ENCODE measurements at regions not wholly inside any gene's neighbourhood (a gene's known extent, or its start where the extent isn't known, plus 50 kb on each side); places are given as distances from the start of the nearest gene placed in this dataset.

DNA sequence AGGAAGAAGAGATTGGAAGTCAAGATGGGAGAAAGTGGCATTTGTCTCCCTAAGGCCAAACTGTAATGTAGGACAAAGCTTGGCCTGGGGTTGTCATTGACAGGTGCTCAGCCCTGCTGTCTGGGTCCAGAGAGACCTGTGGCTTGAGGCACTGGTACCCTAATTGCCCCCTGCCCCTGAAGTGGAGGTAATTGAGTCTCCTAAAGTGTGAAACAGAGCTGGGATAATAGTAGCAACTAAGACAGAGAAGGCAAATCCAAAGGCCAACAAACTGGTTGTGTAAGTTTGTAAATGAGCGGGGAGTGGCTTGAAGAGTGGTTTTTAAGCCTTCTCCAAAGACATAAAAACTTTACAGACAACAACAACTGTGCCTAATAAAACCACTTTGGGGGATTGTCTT, 264.2 kb upstream of the ROPN1 start:
- no peaks in the 10 kb centered on the region for H3K36me3 ChIP-seq

DNA sequence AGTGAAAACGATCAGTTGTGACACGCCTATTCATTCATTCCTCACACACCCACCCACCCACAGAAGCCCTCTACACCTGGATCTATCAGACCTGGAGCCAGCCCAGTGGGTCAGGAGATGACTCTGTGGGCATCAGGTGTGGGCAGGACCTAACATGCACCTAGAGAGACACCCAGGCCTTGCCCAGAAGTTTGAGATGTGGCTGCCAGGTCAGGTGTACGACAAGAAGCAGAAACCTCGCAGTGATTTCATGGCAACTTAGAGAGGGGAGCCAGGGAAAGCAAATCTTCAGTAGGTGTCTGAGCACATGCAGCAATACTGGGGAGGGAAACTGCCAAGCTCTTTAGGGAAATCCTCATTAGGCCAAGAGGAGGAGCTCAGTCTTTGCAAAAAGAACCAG, 264.7 kb upstream of the ROPN1 start:
- TF ChIP-seq, protein P1, sequence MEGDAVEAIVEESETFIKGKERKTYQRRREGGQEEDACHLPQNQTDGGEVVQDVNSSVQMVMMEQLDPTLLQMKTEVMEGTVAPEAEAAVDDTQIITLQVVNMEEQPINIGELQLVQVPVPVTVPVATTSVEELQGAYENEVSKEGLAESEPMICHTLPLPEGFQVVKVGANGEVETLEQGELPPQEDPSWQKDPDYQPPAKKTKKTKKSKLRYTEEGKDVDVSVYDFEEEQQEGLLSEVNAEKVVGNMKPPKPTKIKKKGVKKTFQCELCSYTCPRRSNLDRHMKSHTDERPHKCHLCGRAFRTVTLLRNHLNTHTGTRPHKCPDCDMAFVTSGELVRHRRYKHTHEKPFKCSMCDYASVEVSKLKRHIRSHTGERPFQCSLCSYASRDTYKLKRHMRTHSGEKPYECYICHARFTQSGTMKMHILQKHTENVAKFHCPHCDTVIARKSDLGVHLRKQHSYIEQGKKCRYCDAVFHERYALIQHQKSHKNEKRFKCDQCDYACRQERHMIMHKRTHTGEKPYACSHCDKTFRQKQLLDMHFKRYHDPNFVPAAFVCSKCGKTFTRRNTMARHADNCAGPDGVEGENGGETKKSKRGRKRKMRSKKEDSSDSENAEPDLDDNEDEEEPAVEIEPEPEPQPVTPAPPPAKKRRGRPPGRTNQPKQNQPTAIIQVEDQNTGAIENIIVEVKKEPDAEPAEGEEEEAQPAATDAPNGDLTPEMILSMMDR (IDR thresholded peaks at IDR 0.05) = no peak
- TF ChIP-seq EP300 (IDR thresholded peaks at IDR 0.05) = no peak
- H3K4me3 ChIP-seq = no peak overlapping the region
- no peak for DNase-seq
- no peaks in the 10 kb centered on the region for H3K9me3 ChIP-seq
- H3K36me3 ChIP-seq = no peaks in the 10 kb centered on the region
- H3K27me3 ChIP-seq = no peaks in the 10 kb centered on the region
- peaks cover 0 to 38% (median 18%) of the 10 kb centered on the region in 4 donors for H3K4me1 ChIP-seq
- H3K27ac ChIP-seq = peak overlapping the region in 2 of 5 donors; percentile 42 to 50
- intact Hi-C loops (cut with DNase I; ENCODE audit: low total_unique reads) = no loop called here
- WGBS, 5 donors = 76 to 87% (median 83%) methylated on average over 4 of the region's 4 CpGs

More for the DNA sequence above, 264.2 kb upstream of the ROPN1 start:
- intact Hi-C loops (cut with DNase I; ENCODE audit: low total_unique reads) = no loop called here
- 77 to 93% (median 84%) methylated on average over 1 of the region's 1 CpG for WGBS, 5 donors
- Histone ChIP-seq H3K4me3 (no peak overlapping the region), H3K27me3 (no peaks in the 10 kb centered on the region), H3K27ac (peak overlapping the region in 1 of 5 donors; percentile 50), H3K4me1 (peaks cover 0 to 37% (median 17%) of the 10 kb centered on the region in 4 donors), H3K9me3 (no peaks in the 10 kb centered on the region)
- DNase-seq = no peak
- TF ChIP-seq POLR2A (IDR thresholded peaks at IDR 0.05) (no peak), EP300 (IDR thresholded peaks at IDR 0.05) (no peak), POLR2AphosphoS5 (IDR thresholded peaks at IDR 0.05) (no peak)
- TF ChIP-seq, protein P1 (IDR thresholded peaks at IDR 0.05) = no peak

DNA sequence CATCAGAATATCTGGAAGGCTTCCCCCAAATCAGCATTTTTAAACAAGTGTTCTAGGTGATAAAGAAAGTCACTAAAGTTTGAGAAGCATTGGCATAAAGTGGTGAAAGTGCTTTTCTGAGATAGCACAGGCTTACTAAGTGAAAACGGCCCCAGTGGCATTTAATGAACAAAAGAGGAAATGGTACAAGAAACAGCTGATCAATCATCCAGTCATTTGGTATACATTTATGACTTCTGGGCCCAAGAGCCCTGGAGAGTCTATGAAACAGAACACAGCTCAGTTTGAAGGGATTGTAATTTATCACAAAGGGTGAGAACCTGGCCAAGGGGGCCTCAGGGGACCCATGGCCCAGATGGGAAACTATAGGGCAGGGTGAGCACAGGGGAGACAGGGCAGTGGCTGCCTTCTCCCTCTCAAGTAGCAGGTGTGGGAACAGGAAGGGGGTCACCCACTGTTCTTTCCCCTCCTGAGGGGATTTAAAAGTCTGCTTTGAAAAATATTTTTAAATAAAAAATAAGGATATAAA, 265.5 kb upstream of the ROPN1 start:
- TF ChIP-seq, protein P1 (IDR thresholded peaks at IDR 0.05) = no peak
- TF ChIP-seq POLR2AphosphoS5 (IDR thresholded peaks at IDR 0.05) (no peak), POLR2A (IDR thresholded peaks at IDR 0.05) (no peak), EP300 (IDR thresholded peaks at IDR 0.05) (no peak)
- Histone ChIP-seq H3K27ac (peak overlapping the region in 4 of 5 donors; percentile 42 to 54 (median 52)), H3K4me1 (peaks cover 0 to 38% (median 18%) of the 10 kb centered on the region in 4 donors), H3K9me3 (no peaks in the 10 kb centered on the region), H3K36me3 (no peaks in the 10 kb centered on the region), H3K4me3 (no peak overlapping the region), H3K27me3 (no peaks in the 10 kb centered on the region)
- intact Hi-C loops (cut with DNase I; ENCODE audit: low total_unique reads) = no loop called here
- whole genome bisulfite sequencing, 5 donors = 0% methylated on average over 1 of the region's 1 CpG
- DNase-seq = no peak

DNA sequence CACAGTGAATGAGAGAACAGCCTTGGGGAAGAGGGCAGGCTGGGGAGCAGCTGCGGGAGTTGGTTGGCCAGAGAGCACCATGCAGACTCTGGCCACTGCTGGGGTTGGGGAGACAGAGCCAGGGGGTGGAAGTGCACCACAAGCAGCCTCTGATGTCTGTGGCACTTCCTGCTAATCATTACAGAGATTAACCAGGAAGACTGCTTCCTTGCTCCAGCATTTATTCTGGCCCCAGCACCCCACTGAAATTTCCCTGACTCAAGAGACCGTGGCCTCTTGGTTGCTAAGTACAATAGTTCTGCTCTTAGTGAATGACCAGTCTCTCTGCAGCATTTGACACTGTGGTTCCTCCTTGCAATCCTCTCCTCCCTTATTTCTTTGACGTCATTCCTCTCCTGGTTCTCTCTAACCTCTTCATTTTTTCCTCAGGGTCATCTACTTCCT, 266.2 kb upstream of the ROPN1 start:
- WGBS, 5 donors = 47 to 77% (median 54%) methylated on average over 3 of the region's 3 CpGs
- Histone ChIP-seq H3K4me3 (no peak overlapping the region), H3K36me3 (no peaks in the 10 kb centered on the region), H3K4me1 (peaks cover 0 to 38% (median 18%) of the 10 kb centered on the region in 4 donors), H3K9me3 (no peaks in the 10 kb centered on the region), H3K27ac (peak overlapping the region in 4 of 5 donors; percentile 42 to 54 (median 52)), H3K27me3 (no peaks in the 10 kb centered on the region)
- intact Hi-C loops (cut with DNase I; ENCODE audit: low total_unique reads) = no loop called here
- peak in 1 of 2 donors; percentile 16 for DNase-seq
- no peak for TF ChIP-seq EP300 (IDR thresholded peaks at IDR 0.05)

DNA sequence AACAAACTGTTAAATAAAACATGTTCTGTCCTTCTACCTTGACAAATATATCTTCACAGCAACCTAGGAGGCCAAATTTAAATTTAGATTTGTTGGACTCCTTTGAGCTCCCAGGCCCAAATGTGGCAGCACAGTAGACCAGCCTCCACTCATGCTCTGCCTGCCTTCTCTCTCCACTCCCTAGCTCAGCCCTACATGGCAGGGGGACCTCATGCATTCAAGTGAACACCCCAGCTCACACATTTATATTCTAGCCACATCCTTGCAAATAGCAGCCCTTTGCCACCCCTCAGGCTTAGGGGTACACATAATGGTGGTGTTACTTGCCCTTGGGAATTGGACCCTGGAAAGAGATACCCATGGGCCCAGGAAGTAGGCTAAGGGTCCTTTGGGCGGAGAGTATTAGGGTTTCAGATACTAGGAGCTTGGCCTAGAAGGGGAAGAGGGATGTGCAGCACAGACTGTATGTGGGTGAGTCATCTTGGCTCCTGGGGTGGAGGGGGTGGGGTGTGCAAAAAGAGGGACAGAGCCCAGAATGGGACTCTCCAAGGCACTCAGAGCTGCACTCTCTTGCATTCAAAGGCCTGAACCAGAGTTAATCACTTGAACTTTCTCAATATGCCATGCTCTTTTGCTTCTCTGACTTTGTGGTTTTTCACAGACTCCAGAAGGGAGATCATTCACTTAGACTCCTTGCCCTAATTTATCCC, 268.4 kb upstream of the ROPN1 start:
- H3K27ac ChIP-seq = peak overlapping the region in 4 of 5 donors; percentile 46 to 69 (median 59)
- 54 to 86% (median 62%) methylated on average over 1 of the region's 1 CpG for WGBS, 5 donors
- H3K27me3 ChIP-seq = no peaks in the 10 kb centered on the region
- TF ChIP-seq POLR2AphosphoS5 (IDR thresholded peaks at IDR 0.05) = no peak
- TF ChIP-seq POLR2A (IDR thresholded peaks at IDR 0.05) = no peak
- TF ChIP-seq, protein P1 (IDR thresholded peaks at IDR 0.05) = no peak
- TF ChIP-seq EP300 (IDR thresholded peaks at IDR 0.05) = no peak
- DNase-seq = peak in 1 of 2 donors; percentile 38
- H3K36me3 ChIP-seq = no peaks in the 10 kb centered on the region
- H3K4me3 ChIP-seq = no peak overlapping the region
- intact Hi-C loops (cut with DNase I; ENCODE audit: low total_unique reads) = no loop called here
- H3K4me1 ChIP-seq = peaks cover 0 to 44% (median 18%) of the 10 kb centered on the region in 4 donors
- H3K9me3 ChIP-seq = no peaks in the 10 kb centered on the region

Data from stomach (tissue), 8 donors.